CD14-positive monocyte (primary cell): ENCODE measurements at regions not wholly inside any gene's neighbourhood (a gene's known extent, or its start where the extent isn't known, plus 50 kb on each side); places are given as distances from the start of the nearest gene placed in this dataset.

ENCODE experiments used
- DNase-seq, 3 donors: peaks; one replicate each; pipeline ENCODE4 v3.0.0-alpha.2; 2011 to 2022
- H2AFZ ChIP-seq: 2 replicates; pipeline ENCODE4 v1.6.0; 2012; ENCODE audit warnings: mild to moderate bottlenecking, low read depth, low read length, inconsistent platforms; ENCODE audit not compliant: insufficient read depth, poor library complexity, severe bottlenecking
- H3K27ac ChIP-seq, 2 donors: 1 replicate in 1 of 2; 2 replicates in 1 of 2; pipeline ENCODE4 v1.5.1; 2012 to 2013; ENCODE audit warnings: low read length in 2 of 2, control low read depth in 1 of 2, inconsistent platforms in 1 of 2, low read depth in 1 of 2, mild to moderate bottlenecking in 1 of 2
- H3K27me3 ChIP-seq, 2 donors: one replicate each; pipeline versions ENCODE4 v1.6.0 to v1.6.1; 2011 to 2013; ENCODE audit warnings: low read length in 2 of 2; ENCODE audit not compliant: control insufficient read depth in 2 of 2, insufficient read depth in 2 of 2
- H3K36me3 ChIP-seq, 2 donors: replicated peaks in 1 of 2; 1 replicate in 1 of 2; 2 replicates in 1 of 2; pipeline versions ENCODE4 v1.5.1 to v1.6.1; 2012 to 2013; ENCODE audit warnings: low read length in 2 of 2, control low read depth in 1 of 2, inconsistent platforms in 1 of 2, mild to moderate bottlenecking in 1 of 2; ENCODE audit not compliant: insufficient read depth in 2 of 2, control insufficient read depth in 1 of 2
- H3K4me1 ChIP-seq, 2 donors: 1 replicate in 1 of 2; 2 replicates in 1 of 2; pipeline versions ENCODE4 v1.5.1 to v1.6.1; 2012 to 2013; ENCODE audit warnings: low read length in 2 of 2, control low read depth in 1 of 2, inconsistent platforms in 1 of 2, mild to moderate bottlenecking in 1 of 2, moderate library complexity in 1 of 2; ENCODE audit not compliant: insufficient read depth in 2 of 2, control insufficient read depth in 1 of 2
- H3K4me2 ChIP-seq: replicated peaks from 2 replicates; pipeline ENCODE3; 2012; ENCODE audit warnings: low read length, moderate library complexity, mild to moderate bottlenecking; ENCODE audit not compliant: poor library complexity, severe bottlenecking; ENCODE audit errors: extremely low read depth
- H3K4me3 ChIP-seq, 3 experiments: fragments of 200-600 bp in 1 of 3; sonication (generic) in 1 of 3; replicated peaks in 1 of 3; 1 replicate in 2 of 3; 2 replicates in 1 of 3; pipeline ENCODE4 v1.5.1; 2011 to 2013; ENCODE audit warnings: low read length in 3 of 3, mild to moderate bottlenecking in 3 of 3, control low read depth in 2 of 3, low read depth in 2 of 3, inconsistent platforms in 1 of 3, moderate library complexity in 1 of 3
- H3K79me2 ChIP-seq: 2 replicates; pipeline ENCODE4 v1.6.0; 2012; ENCODE audit warnings: mild to moderate bottlenecking, control low read depth, inconsistent platforms, low read length, moderate library complexity; ENCODE audit not compliant: insufficient read depth
- H3K9ac ChIP-seq: 2 replicates; pipeline ENCODE4 v1.6.0; 2017; ENCODE audit warnings: low read length, mild to moderate bottlenecking; ENCODE audit not compliant: insufficient read depth, poor library complexity, severe bottlenecking
- H3K9me3 ChIP-seq, 2 donors: replicated peaks in 1 of 2; 1 replicate in 1 of 2; 2 replicates in 1 of 2; pipeline versions ENCODE4 v1.5.1 to v1.6.1; 2012 to 2013; ENCODE audit warnings: low read length in 2 of 2, control low read depth in 1 of 2; ENCODE audit not compliant: control insufficient read depth in 1 of 2, insufficient read depth in 1 of 2
- H4K20me1 ChIP-seq: 2 replicates; pipeline ENCODE4 v1.6.0; 2012; ENCODE audit warnings: mild to moderate bottlenecking, low read length, control low read depth, moderate library complexity; ENCODE audit not compliant: insufficient read depth
- H3K27ac Mint-ChIP-seq, 7 donors: one replicate each; pipeline ENCODE4 v1.8.0; 2020; ENCODE audit warnings: mild to moderate bottlenecking in 7 of 7, mixed read lengths in 7 of 7, moderate library complexity in 6 of 7, inconsistent platforms in 2 of 7
- H3K27me3 Mint-ChIP-seq, 3 donors: one replicate each; pipeline ENCODE4 v1.8.0; 2021 to 2022; ENCODE audit warnings: low read depth in 3 of 3, mild to moderate bottlenecking in 3 of 3, mixed read lengths in 3 of 3, moderate library complexity in 3 of 3, inconsistent platforms in 1 of 3
- H3K36me3 Mint-ChIP-seq, 2 donors: one replicate each; pipeline ENCODE4 v1.8.0; 2020; ENCODE audit warnings: mixed read lengths in 2 of 2, inconsistent platforms in 1 of 2, mild to moderate bottlenecking in 1 of 2
- H3K4me1 Mint-ChIP-seq: one replicate; pipeline ENCODE4 v1.8.0; 2020; ENCODE audit warnings: mild to moderate bottlenecking, mixed read lengths
- H3K4me3 Mint-ChIP-seq, 2 donors: one replicate each; pipeline ENCODE4 v1.8.0; 2020; ENCODE audit warnings: mild to moderate bottlenecking in 2 of 2, mixed read lengths in 2 of 2, moderate library complexity in 1 of 2
- H3K9me3 Mint-ChIP-seq, 7 donors: one replicate each; pipeline ENCODE4 v1.8.0; 2020 to 2022; ENCODE audit warnings: mixed read lengths in 7 of 7, mild to moderate bottlenecking in 6 of 7, moderate library complexity in 6 of 7, inconsistent platforms in 2 of 7
- WGBS: methylation state at CpG from one replicate; pipeline ENCODE4 v1.1.5; 2013; ENCODE audit warnings: missing lambda C conversion rate; ENCODE audit not compliant: insufficient coverage; 5-methylcytosine and 5-hydroxymethylcytosine counted together
- intact Hi-C, 2 donors: fragments of 100-400 bp; cut with micrococcal nuclease; formaldehyde crosslinking; loops; one replicate each; pipeline versions ENCODE4 v1.15.0 to v1.15.1; 2023
- TF ChIP-seq, protein P1 (sequence below): fragments of 200-600 bp; IDR thresholded peaks from one replicate; pipeline ENCODE4 v1.8.0; 2022; ENCODE audit warnings: antibody characterized with exemption, mild to moderate bottlenecking

DNA sequence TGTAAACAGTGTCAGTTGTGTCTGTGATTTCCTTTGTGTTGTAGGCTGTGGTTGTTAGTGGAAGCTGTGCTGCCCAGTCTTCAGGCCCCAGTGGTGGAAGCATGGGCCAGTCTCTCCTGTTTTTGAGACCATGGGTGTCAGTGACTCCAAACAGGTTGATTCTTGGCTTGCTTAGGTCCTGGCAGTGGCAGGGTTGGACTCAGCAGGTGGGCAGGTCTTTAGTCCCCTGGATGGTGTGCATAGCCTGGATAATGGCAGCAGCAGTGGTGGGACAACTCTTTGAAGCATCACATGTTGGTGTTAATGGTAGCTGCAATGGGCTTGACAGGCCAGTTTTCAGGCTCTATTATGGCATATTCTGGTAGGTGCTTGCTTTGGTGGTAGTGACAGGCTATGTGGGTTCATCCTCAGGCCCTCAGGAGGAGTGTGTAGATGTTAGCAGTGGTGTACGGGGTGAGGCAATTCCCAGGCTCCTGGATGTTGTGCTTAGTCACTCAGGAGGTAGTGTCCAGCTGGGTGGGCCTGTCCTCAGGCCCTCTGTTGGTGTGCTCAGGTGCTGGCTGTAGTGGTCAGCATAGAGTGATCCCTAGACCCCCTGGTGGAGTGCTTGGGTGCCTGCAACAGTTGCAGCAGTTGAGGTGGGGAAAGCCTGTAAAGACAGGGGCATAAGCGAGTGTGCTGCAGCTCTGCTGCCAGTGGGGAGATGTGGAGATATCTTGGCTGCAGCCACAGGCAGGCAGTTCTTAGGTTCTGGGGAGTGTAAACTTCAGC is 596.7 kb downstream of the PDCD6IP start:
- intact Hi-C loops, result no loop called here
- peaks cover 24% of the 10 kb centered on the region for H3K4me1 Mint-ChIP-seq
- Histone ChIP-seq H3K4me1 (peaks cover 0 to 13% of the 10 kb centered on the region in 2 donors), H3K27me3 (no peaks in the 10 kb centered on the region), H3K9me3 (no peaks in the 10 kb centered on the region), H3K27ac (no peak overlapping the region), H3K9ac (no peak overlapping the region), H3K4me2 (no peak overlapping the region), H3K4me3 (no peak overlapping the region), H2AFZ (no peak overlapping the region), H3K36me3 (no peaks in the 10 kb centered on the region), H3K79me2 (no peaks in the 10 kb centered on the region), H4K20me1 (no peaks in the 10 kb centered on the region)
- no peaks in the 10 kb centered on the region for H3K36me3 Mint-ChIP-seq
- peaks cover 0 to 1% (median 0%) of the 10 kb centered on the region in 3 donors for H3K27me3 Mint-ChIP-seq
- H3K27ac Mint-ChIP-seq, result no peak overlapping the region
- peaks cover 3 to 17% (median 14%) of the 10 kb centered on the region in 7 donors for H3K9me3 Mint-ChIP-seq
- TF ChIP-seq, protein P1, sequence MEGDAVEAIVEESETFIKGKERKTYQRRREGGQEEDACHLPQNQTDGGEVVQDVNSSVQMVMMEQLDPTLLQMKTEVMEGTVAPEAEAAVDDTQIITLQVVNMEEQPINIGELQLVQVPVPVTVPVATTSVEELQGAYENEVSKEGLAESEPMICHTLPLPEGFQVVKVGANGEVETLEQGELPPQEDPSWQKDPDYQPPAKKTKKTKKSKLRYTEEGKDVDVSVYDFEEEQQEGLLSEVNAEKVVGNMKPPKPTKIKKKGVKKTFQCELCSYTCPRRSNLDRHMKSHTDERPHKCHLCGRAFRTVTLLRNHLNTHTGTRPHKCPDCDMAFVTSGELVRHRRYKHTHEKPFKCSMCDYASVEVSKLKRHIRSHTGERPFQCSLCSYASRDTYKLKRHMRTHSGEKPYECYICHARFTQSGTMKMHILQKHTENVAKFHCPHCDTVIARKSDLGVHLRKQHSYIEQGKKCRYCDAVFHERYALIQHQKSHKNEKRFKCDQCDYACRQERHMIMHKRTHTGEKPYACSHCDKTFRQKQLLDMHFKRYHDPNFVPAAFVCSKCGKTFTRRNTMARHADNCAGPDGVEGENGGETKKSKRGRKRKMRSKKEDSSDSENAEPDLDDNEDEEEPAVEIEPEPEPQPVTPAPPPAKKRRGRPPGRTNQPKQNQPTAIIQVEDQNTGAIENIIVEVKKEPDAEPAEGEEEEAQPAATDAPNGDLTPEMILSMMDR, result no peak
- no peak for DNase-seq
- 86% methylated on average over 2 of the region's 2 CpGs for WGBS
- no peak overlapping the region for H3K4me3 Mint-ChIP-seq

GRCh38 chr3:34396288-34396687 is 597.9 kb downstream of the PDCD6IP start:
- Mint-ChIP-seq H3K27ac (no peak overlapping the region), H3K4me3 (no peak overlapping the region), H3K36me3 (no peaks in the 10 kb centered on the region), H3K4me1 (peaks cover 24% of the 10 kb centered on the region), H3K9me3 (peaks cover 7 to 19% (median 15%) of the 10 kb centered on the region in 7 donors), H3K27me3 (peaks cover 0 to 1% (median 1%) of the 10 kb centered on the region in 3 donors)
- TF ChIP-seq, protein P1, result no peak
- Histone ChIP-seq H3K4me1 (peaks cover 0 to 13% of the 10 kb centered on the region in 2 donors), H3K36me3 (no peaks in the 10 kb centered on the region), H4K20me1 (no peaks in the 10 kb centered on the region), H3K4me2 (no peak overlapping the region), H3K27me3 (no peaks in the 10 kb centered on the region), H3K9me3 (no peaks in the 10 kb centered on the region), H3K9ac (no peak overlapping the region), H3K4me3 (no peak overlapping the region), H3K79me2 (no peaks in the 10 kb centered on the region), H2AFZ (no peak overlapping the region), H3K27ac (no peak overlapping the region)
- DNase-seq, result peak in 2 of 3 donors; percentile 1 to 32
- intact Hi-C loops, result no loop called here
- WGBS, result 33% methylated on average over 1 of the region's 1 CpG
